Memory B cell (primary cell): ENCODE measurements at regions not wholly inside any gene's neighbourhood (a gene's known extent, or its start where the extent isn't known, plus 50 kb on each side); places are given as distances from the start of the nearest gene placed in this dataset.
"Not testable (repeated sequence)": the region's sequence is repeated elsewhere in the genome, so short reads cannot be mapped to it uniquely, and the experiment has no call there.

Source experiments
- ATAC-seq: fragments of 150-1000 bp; cut with Tn5 transposase; 2 replicates; pipeline ENCODE4 v1.10.0; 2021; ENCODE audit warnings: low read depth, mild to moderate bottlenecking, moderate library complexity
- DNase-seq, 2 donors: peaks; one replicate each; pipeline ENCODE4 v3.0.0; 2022; ENCODE audit warnings: low spot score in 2 of 2
- H3K27ac Mint-ChIP-seq: one replicate; pipeline ENCODE4 v1.8.0; 2022; ENCODE audit warnings: mild to moderate bottlenecking, moderate library complexity, mixed read lengths
- H3K27me3 Mint-ChIP-seq: one replicate; pipeline ENCODE4 v1.8.0; 2022; ENCODE audit warnings: mixed read lengths
- H3K36me3 Mint-ChIP-seq: one replicate; pipeline ENCODE4 v1.8.0; 2022; ENCODE audit warnings: mild to moderate bottlenecking, mixed read lengths
- H3K4me1 Mint-ChIP-seq: one replicate; pipeline ENCODE4 v1.8.0; 2022; ENCODE audit warnings: mixed read lengths
- H3K4me3 Mint-ChIP-seq: one replicate; pipeline ENCODE4 v1.8.0; 2022; ENCODE audit warnings: mild to moderate bottlenecking, moderate library complexity, mixed read lengths
- H3K9me3 Mint-ChIP-seq: one replicate; pipeline ENCODE4 v1.8.0; 2022; ENCODE audit warnings: mixed read lengths

GRCh38 chr15:95080228-95080627 is 848.9 kb downstream of the MCTP2 start:
- not testable (repeated sequence) for H3K4me3 Mint-ChIP-seq, ATAC-seq, DNase-seq, H3K27ac Mint-ChIP-seq, H3K27me3 Mint-ChIP-seq, H3K4me1 Mint-ChIP-seq, H3K36me3 Mint-ChIP-seq, H3K9me3 Mint-ChIP-seq

- Mint-ChIP-seq H3K27ac (no peak overlapping the region), H3K4me3 (no peak overlapping the region), H3K9me3 (peaks cover 4% of the 10 kb centered on the region), H3K36me3 (no peaks in the 10 kb centered on the region), H3K4me1 (no peaks in the 10 kb centered on the region), H3K27me3 (no peaks in the 10 kb centered on the region)
- ATAC-seq (no peak), DNase-seq (no peak)
Measured at GRCh38 chr15:95085056-95085455, 853.7 kb downstream of the MCTP2 start.

GRCh38 chr15:95086531-95087252 is 855.3 kb downstream of the MCTP2 start:
- H3K4me3 Mint-ChIP-seq = no peak overlapping the region
- no peaks in the 10 kb centered on the region for H3K36me3 Mint-ChIP-seq
- H3K9me3 Mint-ChIP-seq = peaks cover 6% of the 10 kb centered on the region
- no peaks in the 10 kb centered on the region for H3K27me3 Mint-ChIP-seq
- no peak overlapping the region for H3K27ac Mint-ChIP-seq
- DNase-seq (no peak), ATAC-seq (no peak)
- H3K4me1 Mint-ChIP-seq = no peaks in the 10 kb centered on the region

GRCh38 chr15:95087253-95087609 is 855.9 kb downstream of the MCTP2 start:
- DNase-seq = no peak
- no peak overlapping the region for H3K27ac Mint-ChIP-seq
- no peaks in the 10 kb centered on the region for H3K4me1 Mint-ChIP-seq
- no peak for ATAC-seq
- no peak overlapping the region for H3K4me3 Mint-ChIP-seq
- H3K9me3 Mint-ChIP-seq = peaks cover 6% of the 10 kb centered on the region
- H3K36me3 Mint-ChIP-seq = no peaks in the 10 kb centered on the region
- no peaks in the 10 kb centered on the region for H3K27me3 Mint-ChIP-seq

GRCh38 chr15:95091444-95091843 is 860.1 kb downstream of the MCTP2 start:
- H3K36me3 Mint-ChIP-seq = no peaks in the 10 kb centered on the region
- H3K4me3 Mint-ChIP-seq = no peak overlapping the region
- no peaks in the 10 kb centered on the region for H3K27me3 Mint-ChIP-seq
- H3K9me3 Mint-ChIP-seq = peaks cover 6% of the 10 kb centered on the region
- no peak overlapping the region for H3K27ac Mint-ChIP-seq
- ATAC-seq (no peak), DNase-seq (no peak)
- H3K4me1 Mint-ChIP-seq = no peaks in the 10 kb centered on the region

GRCh38 chr15:95095250-95095649 is 863.9 kb downstream of the MCTP2 start:
- Mint-ChIP-seq H3K4me3 (no peak overlapping the region), H3K27me3 (no peaks in the 10 kb centered on the region), H3K27ac (no peak overlapping the region), H3K4me1 (no peaks in the 10 kb centered on the region), H3K36me3 (no peaks in the 10 kb centered on the region), H3K9me3 (peaks cover 4% of the 10 kb centered on the region)
- ATAC-seq (no peak), DNase-seq (no peak)

- H3K27ac Mint-ChIP-seq = no peak overlapping the region
- H3K9me3 Mint-ChIP-seq = no peaks in the 10 kb centered on the region
- no peak overlapping the region for H3K4me3 Mint-ChIP-seq
- no peaks in the 10 kb centered on the region for H3K36me3 Mint-ChIP-seq
- DNase-seq = no peak
- no peaks in the 10 kb centered on the region for H3K4me1 Mint-ChIP-seq
- no peak for ATAC-seq
- H3K27me3 Mint-ChIP-seq = no peaks in the 10 kb centered on the region
Measured at GRCh38 chr15:95096651-95097050, 865.3 kb downstream of the MCTP2 start.

- H3K36me3 Mint-ChIP-seq = no peaks in the 10 kb centered on the region
- no peak overlapping the region for H3K4me3 Mint-ChIP-seq
- ATAC-seq = no peak
- H3K9me3 Mint-ChIP-seq = no peaks in the 10 kb centered on the region
- H3K27ac Mint-ChIP-seq = no peak overlapping the region
- no peaks in the 10 kb centered on the region for H3K4me1 Mint-ChIP-seq
- H3K27me3 Mint-ChIP-seq = no peaks in the 10 kb centered on the region
- no peak for DNase-seq
Measured at GRCh38 chr15:95097361-95097760, 866.0 kb downstream of the MCTP2 start.

GRCh38 chr15:95105229-95105628 is 873.9 kb downstream of the MCTP2 start:
- Mint-ChIP-seq H3K36me3 (no peaks in the 10 kb centered on the region), H3K4me1 (no peaks in the 10 kb centered on the region), H3K4me3 (no peak overlapping the region), H3K27me3 (no peaks in the 10 kb centered on the region), H3K27ac (no peak overlapping the region), H3K9me3 (peaks cover 2% of the 10 kb centered on the region)
- no peak for DNase-seq
- ATAC-seq = no peak

- Mint-ChIP-seq H3K4me1 (no peaks in the 10 kb centered on the region), H3K27me3 (no peaks in the 10 kb centered on the region), H3K27ac (no peak overlapping the region), H3K4me3 (no peak overlapping the region), H3K36me3 (no peaks in the 10 kb centered on the region), H3K9me3 (peaks cover 2% of the 10 kb centered on the region)
- DNase-seq = no peak
- no peak for ATAC-seq
Measured at GRCh38 chr15:95106801-95107200, 875.4 kb downstream of the MCTP2 start.

GRCh38 chr15:95108673-95109072 is 877.3 kb downstream of the MCTP2 start:
- no peaks in the 10 kb centered on the region for H3K36me3 Mint-ChIP-seq
- H3K27me3 Mint-ChIP-seq = no peaks in the 10 kb centered on the region
- ATAC-seq (no peak), DNase-seq (no peak)
- H3K27ac Mint-ChIP-seq = no peak overlapping the region
- H3K4me3 Mint-ChIP-seq = no peak overlapping the region
- H3K9me3 Mint-ChIP-seq = peaks cover 2% of the 10 kb centered on the region
- H3K4me1 Mint-ChIP-seq = no peaks in the 10 kb centered on the region

GRCh38 chr15:95111969-95112368 is 880.6 kb downstream of the MCTP2 start:
- ATAC-seq (no peak), DNase-seq (no peak)
- no peak overlapping the region for H3K27ac Mint-ChIP-seq
- H3K36me3 Mint-ChIP-seq = no peaks in the 10 kb centered on the region
- H3K27me3 Mint-ChIP-seq = no peaks in the 10 kb centered on the region
- no peaks in the 10 kb centered on the region for H3K9me3 Mint-ChIP-seq
- no peaks in the 10 kb centered on the region for H3K4me1 Mint-ChIP-seq
- no peak overlapping the region for H3K4me3 Mint-ChIP-seq

- DNase-seq = no peak
- ATAC-seq = no peak
- H3K4me3 Mint-ChIP-seq = no peak overlapping the region
- peaks cover 3% of the 10 kb centered on the region for H3K9me3 Mint-ChIP-seq
- no peaks in the 10 kb centered on the region for H3K27me3 Mint-ChIP-seq
- no peaks in the 10 kb centered on the region for H3K4me1 Mint-ChIP-seq
- H3K36me3 Mint-ChIP-seq = no peaks in the 10 kb centered on the region
- no peak overlapping the region for H3K27ac Mint-ChIP-seq
Measured at GRCh38 chr15:95113041-95113440, 881.7 kb downstream of the MCTP2 start.

- no peaks in the 10 kb centered on the region for H3K4me1 Mint-ChIP-seq
Measured at GRCh38 chr15:95119041-95119610, 887.8 kb downstream of the MCTP2 start.

GRCh38 chr15:95120595-95120994 is 889.2 kb downstream of the MCTP2 start:
- Mint-ChIP-seq H3K4me3 (no peak overlapping the region), H3K27me3 (no peaks in the 10 kb centered on the region), H3K9me3 (peaks cover 9% of the 10 kb centered on the region), H3K27ac (no peak overlapping the region), H3K4me1 (no peaks in the 10 kb centered on the region), H3K36me3 (no peaks in the 10 kb centered on the region)
- no peak for DNase-seq
- no peak for ATAC-seq

More at GRCh38 chr15:95119041-95119610, 887.8 kb downstream of the MCTP2 start:
- Mint-ChIP-seq H3K27ac (no peak overlapping the region), H3K9me3 (peaks cover 9% of the 10 kb centered on the region), H3K27me3 (no peaks in the 10 kb centered on the region), H3K4me3 (no peak overlapping the region), H3K36me3 (no peaks in the 10 kb centered on the region)
- ATAC-seq (no peak), DNase-seq (no peak)
